ENCODE measurements at regions not wholly inside any gene's neighbourhood (a gene's known extent, or its start where the extent isn't known, plus 50 kb on each side); places are given as distances from the start of the nearest gene placed in this dataset.
"Not testable (repeated sequence)": the region's sequence is repeated elsewhere in the genome, so short reads cannot be mapped to it uniquely, and the experiment has no call there.

GRCh38 chr1:112114540-112114939 is 125.1 kb upstream of the KCND3 start:
- Mint-ChIP-seq H3K4me3 (no peak overlapping the region), H3K27ac (ENCODE audit: low read depth) (no peak overlapping the region), H3K36me3 (ENCODE audit: insufficient read depth) (no peaks in the 10 kb centered on the region), H3K27me3 (peaks cover 77% of the 10 kb centered on the region), H3K4me1 (no peaks in the 10 kb centered on the region), H3K9me3 (no peaks in the 10 kb centered on the region)
- ATAC-seq (replicated peaks; ENCODE audit: extremely low read depth, poor library complexity, severe bottlenecking) (no peak), DNase-seq (ENCODE audit: low spot score in 2 of 2) (no peak)

DNA sequence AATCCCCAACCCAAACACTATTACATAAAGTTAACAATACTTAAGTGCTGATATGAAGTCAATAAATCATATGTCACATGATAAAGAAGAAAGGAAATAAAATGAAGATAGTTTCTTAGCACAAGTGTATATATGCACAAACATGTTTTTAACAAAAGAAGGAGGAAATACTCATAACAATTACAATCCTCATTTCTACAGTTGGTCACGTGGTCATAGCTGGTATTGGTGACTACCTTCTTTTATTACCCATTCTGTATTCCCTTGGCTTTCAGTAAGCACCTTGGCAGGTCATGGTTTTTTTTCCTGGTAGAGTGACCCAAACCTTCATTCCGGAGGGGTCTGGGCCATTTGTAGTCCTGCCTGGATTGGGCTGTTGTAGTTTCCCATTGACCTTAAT is 137.1 kb upstream of the KCND3 start:
- Mint-ChIP-seq H3K36me3 (ENCODE audit: insufficient read depth) (no peaks in the 10 kb centered on the region), H3K4me1 (no peaks in the 10 kb centered on the region), H3K27me3 (peaks cover 10% of the 10 kb centered on the region), H3K4me3 (no peak overlapping the region), H3K9me3 (no peaks in the 10 kb centered on the region), H3K27ac (ENCODE audit: low read depth) (no peak overlapping the region)
- no peak for ATAC-seq (replicated peaks; ENCODE audit: extremely low read depth, poor library complexity, severe bottlenecking)
- DNase-seq (ENCODE audit: low spot score in 2 of 2) = no peak

- not testable (repeated sequence) for H3K27ac Mint-ChIP-seq (ENCODE audit: low read depth); ATAC-seq (replicated peaks; ENCODE audit: extremely low read depth, poor library complexity, severe bottlenecking); DNase-seq (ENCODE audit: low spot score in 2 of 2); H3K4me1 Mint-ChIP-seq; H3K4me3 Mint-ChIP-seq; H3K9me3 Mint-ChIP-seq; H3K36me3 Mint-ChIP-seq (ENCODE audit: insufficient read depth)
- peaks cover 15% of the 10 kb centered on the region for H3K27me3 Mint-ChIP-seq
These were observed 138.1 kb upstream of the KCND3 start for GRCh38 chr1:112127606-112128005.

DNA sequence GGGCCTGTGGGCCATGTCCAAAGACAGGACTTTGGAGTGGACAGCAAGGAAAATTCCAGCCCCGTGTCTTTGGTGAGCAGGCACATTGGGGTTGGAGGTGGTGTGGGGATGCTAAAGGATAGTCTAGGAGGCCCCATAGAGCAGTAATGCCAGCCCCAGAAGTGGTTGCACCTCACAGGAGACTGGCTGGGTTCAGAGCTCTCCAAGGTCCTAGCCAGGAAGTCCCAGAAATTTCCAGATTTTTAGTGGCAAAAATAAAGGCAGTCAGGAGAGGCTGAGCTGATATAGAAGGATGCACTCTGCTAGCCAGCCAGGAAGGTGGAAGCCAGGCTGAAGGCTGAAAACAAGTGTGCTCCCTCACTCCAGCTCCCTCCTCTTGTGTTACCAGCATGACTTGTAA is 144.0 kb upstream of the KCND3 start:
- no peaks in the 10 kb centered on the region for H3K9me3 Mint-ChIP-seq
- ATAC-seq (replicated peaks; ENCODE audit: extremely low read depth, poor library complexity, severe bottlenecking) (no peak), DNase-seq (ENCODE audit: low spot score in 2 of 2) (no peak)

GRCh38 chr1:112140743-112141142 is 151.3 kb upstream of the KCND3 start:
- DNase-seq (ENCODE audit: low spot score in 2 of 2) = no peak
- Mint-ChIP-seq H3K4me1 (no peaks in the 10 kb centered on the region), H3K27me3 (peaks cover 62% of the 10 kb centered on the region), H3K4me3 (no peak overlapping the region), H3K27ac (ENCODE audit: low read depth) (no peak overlapping the region), H3K9me3 (no peaks in the 10 kb centered on the region), H3K36me3 (ENCODE audit: insufficient read depth) (peaks cover 3% of the 10 kb centered on the region)
- ATAC-seq (replicated peaks; ENCODE audit: extremely low read depth, poor library complexity, severe bottlenecking) = no peak

More for the DNA sequence above, 144.0 kb upstream of the KCND3 start:
- H3K27me3 Mint-ChIP-seq = peaks cover 47% of the 10 kb centered on the region
- no peak overlapping the region for H3K27ac Mint-ChIP-seq (ENCODE audit: low read depth)
- peaks cover 3% of the 10 kb centered on the region for H3K36me3 Mint-ChIP-seq (ENCODE audit: insufficient read depth)
- H3K4me1 Mint-ChIP-seq = no peaks in the 10 kb centered on the region
- no peak overlapping the region for H3K4me3 Mint-ChIP-seq

DNA sequence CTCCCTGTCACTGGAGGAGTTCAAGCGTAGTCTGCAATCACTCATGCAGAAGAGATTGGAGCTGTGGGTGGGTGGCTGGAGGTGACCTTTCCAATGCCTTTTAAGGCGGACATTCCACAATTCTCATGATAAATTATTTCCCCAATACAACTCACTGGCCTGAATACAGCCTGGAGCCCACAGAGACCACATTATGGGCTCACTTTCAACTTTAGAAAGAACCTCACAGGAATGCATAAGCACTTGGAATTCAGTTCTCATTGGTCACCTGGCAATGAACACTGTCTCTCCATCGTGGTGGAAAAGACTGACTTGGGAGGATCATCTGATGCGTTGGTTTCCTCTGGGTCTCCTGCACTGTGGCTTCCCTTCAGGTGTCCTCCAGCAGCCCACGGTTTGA is 151.8 kb upstream of the KCND3 start:
- peaks cover 3% of the 10 kb centered on the region for H3K36me3 Mint-ChIP-seq (ENCODE audit: insufficient read depth)

GRCh38 chr1:112141923-112142322 is 152.5 kb upstream of the KCND3 start:
- no peaks in the 10 kb centered on the region for H3K9me3 Mint-ChIP-seq
- DNase-seq (ENCODE audit: low spot score in 2 of 2) (no peak), ATAC-seq (replicated peaks; ENCODE audit: extremely low read depth, poor library complexity, severe bottlenecking) (no peak)
- H3K27ac Mint-ChIP-seq (ENCODE audit: low read depth) = no peak overlapping the region
- peaks cover 3% of the 10 kb centered on the region for H3K36me3 Mint-ChIP-seq (ENCODE audit: insufficient read depth)
- no peak overlapping the region for H3K4me3 Mint-ChIP-seq
- H3K27me3 Mint-ChIP-seq = peaks cover 60% of the 10 kb centered on the region
- H3K4me1 Mint-ChIP-seq = no peaks in the 10 kb centered on the region

More for the DNA sequence above, 151.8 kb upstream of the KCND3 start:
- DNase-seq (ENCODE audit: low spot score in 2 of 2) = no peak
- H3K27ac Mint-ChIP-seq (ENCODE audit: low read depth) = no peak overlapping the region
- peaks cover 60% of the 10 kb centered on the region for H3K27me3 Mint-ChIP-seq
- no peak for ATAC-seq (replicated peaks; ENCODE audit: extremely low read depth, poor library complexity, severe bottlenecking)
- no peak overlapping the region for H3K4me3 Mint-ChIP-seq
- H3K4me1 Mint-ChIP-seq = no peaks in the 10 kb centered on the region
- H3K9me3 Mint-ChIP-seq = no peaks in the 10 kb centered on the region

DNA sequence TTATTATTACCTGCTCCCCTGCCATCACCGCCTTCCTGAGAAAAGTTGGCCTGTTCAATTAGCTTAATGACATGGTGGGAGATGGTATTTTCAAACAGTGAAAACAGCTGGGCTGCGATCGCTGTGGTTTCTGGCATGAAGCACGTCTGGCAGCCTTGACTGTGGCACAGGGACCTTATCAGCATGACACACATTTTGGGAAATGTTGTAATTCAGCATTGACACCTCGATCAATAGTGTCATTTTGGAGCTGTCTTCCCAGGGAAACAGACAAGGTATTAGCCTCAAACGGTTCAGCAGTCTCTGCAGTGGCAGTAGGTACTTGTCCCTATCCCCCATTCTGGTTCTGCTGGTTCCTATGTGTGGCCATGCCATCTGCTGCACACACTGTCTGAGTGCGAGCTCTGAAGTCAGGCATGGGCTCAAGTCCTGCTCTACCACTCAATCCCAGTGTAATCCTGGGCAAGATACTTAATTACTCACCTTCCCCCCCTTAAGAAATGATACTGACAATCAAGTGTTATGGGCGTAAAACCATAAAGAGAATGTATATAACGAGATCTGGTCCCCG is 154.5 kb upstream of the KCND3 start:
- Mint-ChIP-seq H3K4me3 (no peak overlapping the region), H3K4me1 (no peaks in the 10 kb centered on the region), H3K9me3 (peaks cover 12% of the 10 kb centered on the region), H3K27ac (ENCODE audit: low read depth) (no peak overlapping the region), H3K36me3 (ENCODE audit: insufficient read depth) (no peaks in the 10 kb centered on the region), H3K27me3 (peaks cover 49% of the 10 kb centered on the region)
- DNase-seq (ENCODE audit: low spot score in 2 of 2) (no peak), ATAC-seq (replicated peaks; ENCODE audit: extremely low read depth, poor library complexity, severe bottlenecking) (no peak)

DNA sequence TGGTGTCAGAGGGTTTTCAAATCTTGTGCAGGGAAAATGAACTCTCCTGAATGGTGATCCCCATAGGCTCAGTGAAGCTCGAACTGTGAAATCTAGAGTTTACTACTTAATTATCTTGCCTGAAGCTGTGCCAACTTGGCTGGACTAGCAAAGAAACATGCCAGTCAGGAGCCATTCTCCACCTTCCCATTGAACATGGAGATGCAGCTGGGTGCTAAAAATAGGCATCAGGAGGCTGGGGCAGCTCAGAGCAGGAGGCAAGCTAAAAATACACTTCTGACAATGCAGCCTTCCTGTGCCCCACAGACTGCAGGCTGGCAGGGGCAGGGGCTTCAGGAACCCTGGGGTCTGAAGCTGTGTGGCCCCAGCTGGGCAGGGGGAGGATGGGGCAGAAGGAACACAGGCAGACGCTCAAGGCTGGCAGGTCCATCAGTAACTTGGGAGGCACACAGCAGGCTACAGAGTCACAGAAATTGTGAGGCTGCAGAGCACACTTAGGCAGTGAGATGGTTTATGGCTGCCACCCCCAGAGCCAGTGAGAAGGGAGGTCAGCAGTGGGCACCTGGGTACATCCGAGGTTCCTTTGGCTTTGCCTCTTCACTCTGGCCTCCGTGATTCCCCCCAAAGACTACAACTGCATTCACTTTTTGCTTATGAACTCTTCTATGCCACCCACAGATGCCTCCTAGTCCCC is 155.4 kb upstream of the KCND3 start:
- no peaks in the 10 kb centered on the region for H3K4me1 Mint-ChIP-seq
- H3K27me3 Mint-ChIP-seq = peaks cover 45% of the 10 kb centered on the region
- ATAC-seq (replicated peaks; ENCODE audit: extremely low read depth, poor library complexity, severe bottlenecking) (no peak), DNase-seq (ENCODE audit: low spot score in 2 of 2) (no peak)
- no peak overlapping the region for H3K4me3 Mint-ChIP-seq
- H3K9me3 Mint-ChIP-seq = peaks cover 13% of the 10 kb centered on the region
- no peak overlapping the region for H3K27ac Mint-ChIP-seq (ENCODE audit: low read depth)
- H3K36me3 Mint-ChIP-seq (ENCODE audit: insufficient read depth) = no peaks in the 10 kb centered on the region

DNA sequence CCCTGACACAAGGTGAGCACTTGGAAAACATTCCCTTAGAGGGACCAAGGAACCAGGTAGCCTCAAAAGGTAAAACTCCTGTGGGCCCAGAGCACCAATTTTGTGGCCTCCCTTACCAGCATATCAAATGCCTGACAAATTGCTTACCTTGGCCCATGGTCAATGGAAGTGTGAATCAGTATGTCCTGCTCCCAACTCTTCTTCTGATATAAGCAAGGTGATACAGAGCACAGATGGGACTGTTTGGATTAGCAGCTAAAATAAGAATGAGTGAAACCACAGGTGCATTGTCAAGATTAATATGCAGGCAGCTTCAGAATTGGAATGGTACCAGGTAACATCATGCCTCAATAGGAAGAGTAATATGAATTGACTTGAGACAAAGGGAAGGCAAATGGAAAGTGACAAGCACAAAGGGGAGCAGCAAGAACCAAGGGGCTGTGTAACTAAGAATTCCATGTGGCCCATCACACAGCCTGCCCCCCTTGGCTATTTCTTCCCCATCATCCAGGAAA is 156.8 kb upstream of the KCND3 start:
- no peak for ATAC-seq (replicated peaks; ENCODE audit: extremely low read depth, poor library complexity, severe bottlenecking)
- H3K27me3 Mint-ChIP-seq = peaks cover 48% of the 10 kb centered on the region
- DNase-seq (ENCODE audit: low spot score in 2 of 2) = no peak
- H3K4me3 Mint-ChIP-seq = no peak overlapping the region
- H3K9me3 Mint-ChIP-seq = peaks cover 21% of the 10 kb centered on the region
- no peak overlapping the region for H3K27ac Mint-ChIP-seq (ENCODE audit: low read depth)
- no peaks in the 10 kb centered on the region for H3K36me3 Mint-ChIP-seq (ENCODE audit: insufficient read depth)
- no peaks in the 10 kb centered on the region for H3K4me1 Mint-ChIP-seq

- peaks cover 50% of the 10 kb centered on the region for H3K27me3 Mint-ChIP-seq
- not testable (repeated sequence) for H3K9me3 Mint-ChIP-seq; DNase-seq (ENCODE audit: low spot score in 2 of 2); ATAC-seq (replicated peaks; ENCODE audit: extremely low read depth, poor library complexity, severe bottlenecking); H3K27ac Mint-ChIP-seq (ENCODE audit: low read depth); H3K4me1 Mint-ChIP-seq; H3K36me3 Mint-ChIP-seq (ENCODE audit: insufficient read depth); H3K4me3 Mint-ChIP-seq
These were observed 170.7 kb upstream of the KCND3 start for GRCh38 chr1:112160214-112160613.

GRCh38 chr1:112165375-112165774 is 175.9 kb upstream of the KCND3 start:
- no peak for ATAC-seq (replicated peaks; ENCODE audit: extremely low read depth, poor library complexity, severe bottlenecking)
- DNase-seq (ENCODE audit: low spot score in 2 of 2) = no peak
- Mint-ChIP-seq H3K4me1 (no peaks in the 10 kb centered on the region), H3K27me3 (peaks cover 90% of the 10 kb centered on the region), H3K27ac (ENCODE audit: low read depth) (no peak overlapping the region), H3K4me3 (no peak overlapping the region), H3K36me3 (ENCODE audit: insufficient read depth) (no peaks in the 10 kb centered on the region), H3K9me3 (peaks cover 7% of the 10 kb centered on the region)

GRCh38 chr1:112169517-112169916 is 180.0 kb upstream of the KCND3 start:
- H3K4me1 Mint-ChIP-seq = no peaks in the 10 kb centered on the region
- H3K27ac Mint-ChIP-seq (ENCODE audit: low read depth) = no peak overlapping the region
- no peak for ATAC-seq (replicated peaks; ENCODE audit: extremely low read depth, poor library complexity, severe bottlenecking)
- H3K4me3 Mint-ChIP-seq = no peak overlapping the region
- peaks cover 10% of the 10 kb centered on the region for H3K9me3 Mint-ChIP-seq
- DNase-seq (ENCODE audit: low spot score in 2 of 2) = no peak
- H3K27me3 Mint-ChIP-seq = peaks cover 65% of the 10 kb centered on the region
- no peaks in the 10 kb centered on the region for H3K36me3 Mint-ChIP-seq (ENCODE audit: insufficient read depth)

All from central memory CD8-positive, alpha-beta T cell (primary cell).